ENCODE measurements at regions not wholly inside any gene's neighbourhood (a gene's known extent, or its start where the extent isn't known, plus 50 kb on each side); places are given as distances from the start of the nearest gene placed in this dataset.

GRCh38 chr3:144645300-144645699, 673.7 kb downstream of the DIPK2A start:
- Histone ChIP-seq H2AK5ac (ENCODE audit: insufficient read length, low read length) (no peak overlapping the region), H3K23me2 (ENCODE audit: insufficient read length, low read depth, low read length, poor library complexity, severe bottlenecking) (no peaks in the 10 kb centered on the region), H3K9ac (ENCODE audit: extremely low read depth, insufficient read length, low read length) (no peak overlapping the region), H2BK5ac (ENCODE audit: insufficient read length, low read length) (no peak overlapping the region), H2BK120ac (ENCODE audit: low read depth, low read length, poor library complexity, severe bottlenecking) (no peak overlapping the region), H2BK15ac (ENCODE audit: low read depth, low read length) (no peak overlapping the region), H3K4ac (ENCODE audit: low read depth, low read length) (no peak overlapping the region), H2AFZ (ENCODE audit: low read length) (no peak overlapping the region), H3K27me3 (ENCODE audit: insufficient read depth, low read length) (no peaks in the 10 kb centered on the region), H3K4me2 (ENCODE audit: insufficient read depth, insufficient read length, low read length) (no peak overlapping the region), H3K9me3 (ENCODE audit: control insufficient read depth, low read depth, low read length) (no peaks in the 10 kb centered on the region), H2BK12ac (ENCODE audit: insufficient read length, low read depth, low read length) (no peak overlapping the region), H3K14ac (ENCODE audit: insufficient read depth, low read length) (no peak overlapping the region), H3K56ac (ENCODE audit: insufficient read length, low read depth, low read length) (no peak overlapping the region), H3K23ac (ENCODE audit: insufficient read length, low read depth, low read length) (no peak overlapping the region), H4K20me1 (ENCODE audit: control insufficient read depth, insufficient read depth, insufficient read length) (no peaks in the 10 kb centered on the region), H3K79me2 (ENCODE audit: insufficient read depth, low read length) (no peaks in the 10 kb centered on the region), H4K8ac (replicated peaks; ENCODE audit: insufficient read length, low read depth, low read length) (no peak overlapping the region), H3K18ac (ENCODE audit: insufficient read length, low read depth, low read length) (no peak overlapping the region), H4K5ac (ENCODE audit: insufficient read length, low read depth, low read length) (no peak overlapping the region), H3K79me1 (ENCODE audit: insufficient read depth, low read depth, low read length, poor library complexity, severe bottlenecking) (no peaks in the 10 kb centered on the region), H3T11ph (ENCODE audit: low read length) (no peak overlapping the region), H3K27ac (ENCODE audit: insufficient read length, low read depth, low read length) (no peak overlapping the region), H3K4me1 (ENCODE audit: insufficient read depth, low read length) (no peaks in the 10 kb centered on the region), H2BK20ac (ENCODE audit: low read depth, low read length, poor library complexity, severe bottlenecking) (no peak overlapping the region), H4K91ac (ENCODE audit: insufficient read length, low read depth, low read length) (no peak overlapping the region)
- TF ChIP-seq CTCF (conservative IDR thresholded peaks at IDR 0.05) = no peak
- Mint-ChIP-seq H3K27me3 (ENCODE audit: low read depth) (no peaks in the 10 kb centered on the region), H3K4me1 (peaks cover 18 to 23% of the 10 kb centered on the region in 2 experiments), H3K4me3 (no peak overlapping the region), H3K36me3 (ENCODE audit: insufficient read depth in 1 of 3, low read depth in 3 of 3) (peaks cover 0 to 4% (median 0%) of the 10 kb centered on the region in 3 experiments; a peak in 2 of 7 replicates), H3K27ac (no peak overlapping the region), H3K9me3 (no peaks in the 10 kb centered on the region)
- no CpG with 5 or more reads among the region's 1 CpG for WGBS (ENCODE audit: extremely low coverage, insufficient read length, low lambda C conversion rate)
- no peak for DNase-seq

Measured in H9 (cell line).